ENCODE measurements at regions not wholly inside any gene's neighbourhood (a gene's known extent, or its start where the extent isn't known, plus 50 kb on each side); places are given as distances from the start of the nearest gene placed in this dataset.

DNA sequence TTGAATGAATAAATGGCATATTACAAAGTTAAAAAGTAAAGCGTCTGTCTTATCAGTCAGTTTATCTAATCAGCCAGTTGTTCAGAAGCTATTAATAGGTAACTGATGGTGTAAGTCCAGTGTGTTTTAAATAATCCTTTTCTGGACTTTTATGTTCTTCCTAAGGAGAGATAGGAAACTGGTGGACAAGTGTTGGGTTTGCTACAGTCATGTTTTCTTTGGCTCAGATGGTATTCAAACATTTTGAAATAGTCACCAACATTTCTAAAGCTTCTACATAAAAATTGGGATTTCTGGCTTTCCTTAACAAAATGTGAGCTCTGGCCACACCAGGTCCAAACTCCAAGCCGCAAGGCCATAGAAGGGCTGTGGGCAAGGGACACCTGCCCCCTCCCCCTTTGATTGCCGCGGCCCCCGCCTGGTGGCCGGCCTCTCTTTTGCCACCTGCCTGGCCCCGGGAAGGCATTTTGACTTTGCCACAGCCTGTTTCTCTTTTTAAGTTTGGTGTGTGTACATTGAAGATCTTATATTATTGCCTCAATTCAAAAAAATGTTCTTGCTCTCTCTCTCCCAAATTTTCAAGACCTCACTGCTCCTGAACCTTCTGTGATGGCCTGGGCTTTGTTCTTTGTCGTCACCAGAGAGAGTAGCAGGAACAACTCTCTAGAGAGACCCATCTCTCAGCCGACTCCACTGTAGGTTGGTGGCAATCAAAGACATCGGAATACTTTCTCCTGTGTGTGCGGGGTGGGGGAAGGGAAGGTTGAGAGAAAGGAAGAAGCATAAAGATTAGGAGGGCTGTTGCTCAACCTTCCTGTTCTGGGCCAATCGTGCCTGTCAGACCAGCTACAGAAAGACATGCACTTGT lies 84.0 kb upstream of the ZNF217 start:
- TF ChIP-seq CTCF (IDR thresholded peaks at IDR 0.05; ENCODE audit: low read depth, low read length, poor library complexity, severe bottlenecking) (no peak), EZH2phosphoT487 (IDR thresholded peaks at IDR 0.05; ENCODE audit: borderline replicate concordance, low read length) (no peak)

Measured in DOHH2 (cell line).